Gastrocnemius medialis (tissue), 4 donors: ENCODE measurements at regions not wholly inside any gene's neighbourhood (a gene's known extent, or its start where the extent isn't known, plus 50 kb on each side); places are given as distances from the start of the nearest gene placed in this dataset.

Experiments used
- ATAC-seq, 2 donors: fragments of 150-250 bp; one replicate each; pipeline ENCODE4 v1.9.1; 2016
- DNase-seq, 2 donors: peaks; one replicate each; pipeline ENCODE4 v3.0.0-alpha.2; 2019
- H3K27ac ChIP-seq, 4 donors: fragments of 200-600 bp; sonication (generic); 1 replicate in 1 of 4; 2 replicates in 3 of 4; pipeline ENCODE4 v1.5.1; 2016 to 2018; ENCODE audit warnings: mild to moderate bottlenecking in 2 of 4, moderate library complexity in 1 of 4
- H3K27me3 ChIP-seq, 3 donors: fragments of 200-600 bp; sonication (generic) in 2 of 3; 1 replicate in 1 of 3; 2 replicates in 2 of 3; pipeline versions ENCODE4 v1.5.1 to v1.6.0; 2016 to 2019; ENCODE audit warnings: mild to moderate bottlenecking in 1 of 3, moderate library complexity in 1 of 3
- H3K36me3 ChIP-seq, 2 donors: fragments of 200-600 bp; sonication (generic) in 1 of 2; one replicate each; pipeline ENCODE4 v1.5.1; 2017 to 2018
- H3K4me1 ChIP-seq, 2 donors: fragments of 200-600 bp; sonication (generic) in 1 of 2; one replicate each; pipeline ENCODE4 v1.5.1; 2016 to 2017; ENCODE audit warnings: mild to moderate bottlenecking in 2 of 2
- H3K4me3 ChIP-seq, 4 donors: fragments of 200-600 bp; sonication (generic) in 3 of 4; 1 replicate in 1 of 4; 2 replicates in 3 of 4; pipeline ENCODE4 v1.5.1; 2016 to 2019; ENCODE audit warnings: mild to moderate bottlenecking in 2 of 4
- H3K9me3 ChIP-seq, 3 donors: fragments of 200-600 bp; sonication (generic) in 2 of 3; 1 replicate in 1 of 3; 2 replicates in 2 of 3; pipeline ENCODE4 v1.5.1; 2016 to 2019
- POLR2A ChIP-seq, 2 donors: fragments of 450-650 bp; IDR thresholded peaks; one replicate each; pipeline ENCODE4 v1.6.1; 2017; ENCODE audit warnings: antibody characterized with exemption in 2 of 2, mild to moderate bottlenecking in 2 of 2, moderate library complexity in 2 of 2
- in situ Hi-C, 4 donors: fragments of 200-750 bp; cut with MboI; loops; one replicate each; pipeline versions ENCODE4 v1.15.0 to v1.8.0; 2017; ENCODE audit warnings: low sequenced_read_pairs in 4 of 4
- intact Hi-C: fragments of 100-400 bp; cut with DNase I; formaldehyde crosslinking; loops from one replicate; pipeline ENCODE4 v1.15.1; 2023; ENCODE audit warnings: low total_unique reads
- TF ChIP-seq, protein P1 (sequence below), 5 experiments: fragments of 450-650 bp in 3 of 5; fragments of 200-600 bp in 2 of 5; sonication (generic) in 2 of 5; IDR thresholded peaks in 4 of 5; conservative IDR thresholded peaks in 1 of 5; 1 replicate in 4 of 5; 2 replicates in 1 of 5; pipeline ENCODE4 v1.5.1; 2016 to 2019; ENCODE audit warnings: antibody characterized with exemption in 5 of 5, mild to moderate bottlenecking in 3 of 5, moderate library complexity in 3 of 5

DNA sequence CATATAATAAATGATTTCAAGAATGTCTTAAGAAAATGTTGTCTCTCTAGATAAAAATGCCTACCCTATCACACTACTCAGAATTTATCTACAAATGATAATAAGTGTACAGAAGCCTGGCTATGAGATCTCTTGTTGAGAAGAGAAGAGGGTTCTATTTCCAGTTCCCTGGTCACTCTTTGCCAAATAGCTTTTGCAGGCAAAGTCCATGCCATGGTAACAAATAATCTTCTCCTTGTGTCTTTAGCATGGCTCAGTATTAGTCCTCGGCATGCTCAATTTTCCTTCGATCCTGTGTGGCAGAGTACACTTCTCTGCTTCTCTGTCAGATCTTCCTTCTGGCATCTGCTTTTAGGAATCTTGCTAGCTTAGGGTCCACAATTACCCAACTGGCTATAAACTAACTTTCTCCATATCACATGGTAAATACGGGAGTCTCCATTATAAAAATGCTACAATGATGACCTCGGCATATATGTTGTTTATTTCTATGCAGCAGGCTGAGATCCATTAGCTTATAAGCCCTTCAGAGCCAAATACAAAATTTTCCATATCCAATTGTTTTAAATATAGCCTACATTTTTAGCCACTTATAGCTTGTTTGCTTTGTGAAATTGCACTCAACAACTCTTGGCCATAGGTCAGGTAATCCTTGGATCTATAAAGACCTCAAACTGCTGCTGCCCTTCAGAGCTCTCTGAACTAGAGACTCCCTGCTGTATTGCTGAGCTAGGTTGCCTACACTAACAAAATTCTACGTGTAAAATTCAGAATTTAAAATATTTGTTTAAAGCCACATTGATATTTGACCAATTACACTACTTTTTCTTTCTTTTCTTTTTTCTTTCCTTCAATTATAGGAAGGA, 157.5 kb downstream of the FSIP2 start:
- H3K27me3 ChIP-seq: no peaks in the 10 kb centered on the region
- no peak overlapping the region for H3K27ac ChIP-seq
- no peaks in the 10 kb centered on the region for H3K36me3 ChIP-seq
- ATAC-seq (no peak), DNase-seq (no peak)
- H3K4me1 ChIP-seq: no peaks in the 10 kb centered on the region
- intact Hi-C loops: no loop called here
- TF ChIP-seq POLR2A (IDR thresholded peaks at IDR 0.05): no peak
- TF ChIP-seq, protein P1, sequence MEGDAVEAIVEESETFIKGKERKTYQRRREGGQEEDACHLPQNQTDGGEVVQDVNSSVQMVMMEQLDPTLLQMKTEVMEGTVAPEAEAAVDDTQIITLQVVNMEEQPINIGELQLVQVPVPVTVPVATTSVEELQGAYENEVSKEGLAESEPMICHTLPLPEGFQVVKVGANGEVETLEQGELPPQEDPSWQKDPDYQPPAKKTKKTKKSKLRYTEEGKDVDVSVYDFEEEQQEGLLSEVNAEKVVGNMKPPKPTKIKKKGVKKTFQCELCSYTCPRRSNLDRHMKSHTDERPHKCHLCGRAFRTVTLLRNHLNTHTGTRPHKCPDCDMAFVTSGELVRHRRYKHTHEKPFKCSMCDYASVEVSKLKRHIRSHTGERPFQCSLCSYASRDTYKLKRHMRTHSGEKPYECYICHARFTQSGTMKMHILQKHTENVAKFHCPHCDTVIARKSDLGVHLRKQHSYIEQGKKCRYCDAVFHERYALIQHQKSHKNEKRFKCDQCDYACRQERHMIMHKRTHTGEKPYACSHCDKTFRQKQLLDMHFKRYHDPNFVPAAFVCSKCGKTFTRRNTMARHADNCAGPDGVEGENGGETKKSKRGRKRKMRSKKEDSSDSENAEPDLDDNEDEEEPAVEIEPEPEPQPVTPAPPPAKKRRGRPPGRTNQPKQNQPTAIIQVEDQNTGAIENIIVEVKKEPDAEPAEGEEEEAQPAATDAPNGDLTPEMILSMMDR (IDR thresholded peaks at IDR 0.05 in 4 of 5, conservative IDR thresholded peaks at IDR 0.05 in 1 of 5): no peak
- in situ Hi-C loops: no loop called here
- no peak overlapping the region for H3K4me3 ChIP-seq
- no peaks in the 10 kb centered on the region for H3K9me3 ChIP-seq

DNA sequence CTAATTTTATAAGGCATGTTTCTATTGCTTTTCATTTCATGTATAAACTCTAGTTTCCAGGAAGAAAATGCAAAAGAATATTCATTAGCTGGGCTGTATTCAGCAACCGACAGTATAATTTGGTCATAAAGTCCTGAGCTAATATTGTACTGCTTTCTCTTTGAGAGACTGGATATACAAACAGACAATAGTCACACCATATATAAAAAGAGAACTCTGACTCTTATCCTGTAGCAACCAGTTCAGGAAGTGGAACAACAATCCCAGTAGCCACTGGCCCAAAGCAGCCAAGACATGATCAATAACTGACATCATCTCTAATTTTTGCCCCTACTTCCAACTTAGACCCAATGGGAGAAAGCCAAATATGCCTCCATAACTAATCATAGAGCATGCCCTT, 160.8 kb downstream of the FSIP2 start:
- intact Hi-C loops (no loop called here), in situ Hi-C loops (no loop called here)
- Histone ChIP-seq H3K27ac (no peak overlapping the region), H3K4me1 (no peaks in the 10 kb centered on the region), H3K36me3 (no peaks in the 10 kb centered on the region), H3K9me3 (no peaks in the 10 kb centered on the region), H3K27me3 (no peaks in the 10 kb centered on the region), H3K4me3 (no peak overlapping the region)
- no peak for ATAC-seq
- TF ChIP-seq POLR2A (IDR thresholded peaks at IDR 0.05): no peak
- TF ChIP-seq, protein P1 (IDR thresholded peaks at IDR 0.05 in 4 of 5, conservative IDR thresholded peaks at IDR 0.05 in 1 of 5): no peak
- DNase-seq: no peak

DNA sequence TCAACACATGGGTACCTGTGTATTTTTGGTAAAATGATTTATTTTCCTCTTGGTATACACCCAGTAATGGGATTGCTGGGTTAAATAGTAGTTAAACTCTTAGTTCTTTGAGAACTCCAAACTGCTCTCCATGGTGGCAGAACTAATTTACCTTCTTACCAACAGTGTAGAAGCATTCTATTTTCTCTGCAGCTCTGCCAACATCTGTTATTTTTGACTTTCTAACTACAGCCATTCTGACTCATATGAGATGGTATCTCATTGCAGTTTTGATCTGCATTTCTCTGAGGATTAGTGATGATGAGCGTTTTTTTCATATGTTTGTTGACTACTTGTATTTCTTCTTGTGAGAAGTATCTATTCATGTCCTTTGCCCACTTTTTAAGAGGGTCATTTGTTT, 180.6 kb downstream of the FSIP2 start:
- intact Hi-C loops: no loop called here
- Histone ChIP-seq H3K36me3 (no peaks in the 10 kb centered on the region), H3K27ac (no peak overlapping the region), H3K4me3 (no peak overlapping the region), H3K4me1 (no peaks in the 10 kb centered on the region), H3K27me3 (no peaks in the 10 kb centered on the region), H3K9me3 (no peaks in the 10 kb centered on the region)
- TF ChIP-seq, protein P1 (IDR thresholded peaks at IDR 0.05 in 4 of 5, conservative IDR thresholded peaks at IDR 0.05 in 1 of 5): no peak
- TF ChIP-seq POLR2A (IDR thresholded peaks at IDR 0.05): no peak
- ATAC-seq (no peak), DNase-seq (no peak)
- in situ Hi-C loops: no loop called here

DNA sequence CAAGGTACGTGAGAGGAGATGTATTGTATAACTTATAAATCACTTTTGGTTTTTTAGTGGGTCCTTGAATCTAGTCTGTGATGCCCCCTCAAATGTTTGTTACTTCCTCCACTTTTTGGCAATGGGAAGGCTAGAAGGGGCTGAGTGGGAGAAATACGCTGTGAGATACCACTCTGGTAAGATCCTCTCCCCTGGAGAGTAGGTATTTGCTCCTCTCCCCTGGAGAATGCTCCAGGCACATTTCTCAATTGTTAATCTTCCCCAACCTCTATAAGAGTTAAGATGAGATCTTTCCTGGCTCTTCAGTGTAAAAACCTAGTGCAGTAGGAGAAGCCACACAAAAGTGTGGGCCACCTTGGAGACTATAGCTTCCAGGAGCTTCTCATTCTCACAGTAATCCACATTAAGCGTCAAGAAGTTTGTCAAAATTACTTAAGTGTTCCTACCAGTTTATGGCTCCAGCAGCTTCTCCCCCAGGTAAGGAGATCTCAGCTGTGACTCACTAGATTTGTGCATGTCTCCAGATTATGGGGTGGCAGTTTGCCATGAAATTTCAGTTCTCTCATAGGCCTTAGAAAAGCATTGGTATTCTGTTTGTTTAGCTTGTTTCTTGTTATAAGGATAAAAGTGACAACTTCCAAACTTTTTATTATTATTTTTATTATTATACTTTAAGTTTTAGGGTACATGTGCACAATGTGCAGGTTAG, 182.6 kb downstream of the FSIP2 start:
- no peak for TF ChIP-seq POLR2A (IDR thresholded peaks at IDR 0.05)
- TF ChIP-seq, protein P1 (IDR thresholded peaks at IDR 0.05 in 4 of 5, conservative IDR thresholded peaks at IDR 0.05 in 1 of 5): no peak
- DNase-seq: no peak
- Histone ChIP-seq H3K4me1 (no peaks in the 10 kb centered on the region), H3K27me3 (no peaks in the 10 kb centered on the region), H3K27ac (no peak overlapping the region), H3K36me3 (no peaks in the 10 kb centered on the region), H3K9me3 (no peaks in the 10 kb centered on the region), H3K4me3 (no peak overlapping the region)
- intact Hi-C loops (no loop called here), in situ Hi-C loops (no loop called here)
- ATAC-seq: no peak
